ENCODE measurements at regions not wholly inside any gene's neighbourhood (a gene's known extent, or its start where the extent isn't known, plus 50 kb on each side); places are given as distances from the start of the nearest gene placed in this dataset.
"Not testable (repeated sequence)": the region's sequence is repeated elsewhere in the genome, so short reads cannot be mapped to it uniquely, and the experiment has no call there.

- 62 to 65% methylated on average over 7 of the region's 7 CpGs for WGBS, 2 donors
- H3K9me3 ChIP-seq (ENCODE audit: control insufficient read depth in 2 of 2, insufficient read depth in 1 of 2, low read depth in 1 of 2, low read length in 1 of 2); H3K27ac ChIP-seq (ENCODE audit: low read depth in 2 of 2, low read length in 1 of 2); H3K4me1 ChIP-seq (ENCODE audit: control insufficient read depth in 2 of 2, insufficient read depth in 2 of 2, low read length in 1 of 2); H3K36me3 ChIP-seq (ENCODE audit: control insufficient read depth in 2 of 2, insufficient read depth in 2 of 2, low read length in 1 of 2); H3K4me3 ChIP-seq (ENCODE audit: low read depth in 1 of 2, low read length in 2 of 2); H3K27me3 ChIP-seq (ENCODE audit: control insufficient read depth in 1 of 2, insufficient read depth in 2 of 2, low read length in 2 of 2): not testable (repeated sequence)
These were observed 81.5 kb upstream of the PABPC3 start for GRCh38 chr13:25014398-25014973.

- H3K4me1 ChIP-seq (ENCODE audit: control insufficient read depth in 2 of 2, insufficient read depth in 2 of 2, low read length in 1 of 2); H3K27ac ChIP-seq (ENCODE audit: low read depth in 2 of 2, low read length in 1 of 2); H3K36me3 ChIP-seq (ENCODE audit: control insufficient read depth in 2 of 2, insufficient read depth in 2 of 2, low read length in 1 of 2); H3K9me3 ChIP-seq (ENCODE audit: control insufficient read depth in 2 of 2, insufficient read depth in 1 of 2, low read depth in 1 of 2, low read length in 1 of 2); H3K4me3 ChIP-seq (ENCODE audit: low read depth in 1 of 2, low read length in 2 of 2): not testable (repeated sequence)
- WGBS, 2 donors, result 92% methylated on average over 17 of the region's 17 CpGs
- H3K27me3 ChIP-seq (ENCODE audit: control insufficient read depth in 1 of 2, insufficient read depth in 2 of 2, low read length in 2 of 2), result peaks cover 0 to 12% of the 10 kb centered on the region in 2 donors
These were observed 78.8 kb upstream of the PABPC3 start for GRCh38 chr13:25017176-25017575.

- peaks cover 0 to 12% of the 10 kb centered on the region in 2 donors for H3K27me3 ChIP-seq (ENCODE audit: control insufficient read depth in 1 of 2, insufficient read depth in 2 of 2, low read length in 2 of 2)
- H3K27ac ChIP-seq (ENCODE audit: low read depth in 2 of 2, low read length in 1 of 2); H3K9me3 ChIP-seq (ENCODE audit: control insufficient read depth in 2 of 2, insufficient read depth in 1 of 2, low read depth in 1 of 2, low read length in 1 of 2); H3K4me1 ChIP-seq (ENCODE audit: control insufficient read depth in 2 of 2, insufficient read depth in 2 of 2, low read length in 1 of 2); H3K36me3 ChIP-seq (ENCODE audit: control insufficient read depth in 2 of 2, insufficient read depth in 2 of 2, low read length in 1 of 2): not testable (repeated sequence)
- WGBS, 2 donors, result 2% methylated on average over 60 to 79 of the region's 79 CpGs
- peak overlapping the region; percentile 2 to 20 for H3K4me3 ChIP-seq (ENCODE audit: low read depth in 1 of 2, low read length in 2 of 2)
These were observed 77.9 kb upstream of the PABPC3 start for GRCh38 chr13:25017808-25018728.

- WGBS, 2 donors, result 4 to 6% methylated on average over 24 of the region's 24 CpGs
- H3K27me3 ChIP-seq (ENCODE audit: control insufficient read depth in 1 of 2, insufficient read depth in 2 of 2, low read length in 2 of 2), result peaks cover 0 to 12% of the 10 kb centered on the region in 2 donors
- H3K27ac ChIP-seq (ENCODE audit: low read depth in 2 of 2, low read length in 1 of 2), result no peak overlapping the region
- peaks cover 0 to 6% of the 10 kb centered on the region in 2 donors for H3K4me1 ChIP-seq (ENCODE audit: control insufficient read depth in 2 of 2, insufficient read depth in 2 of 2, low read length in 1 of 2)
- no peaks in the 10 kb centered on the region for H3K36me3 ChIP-seq (ENCODE audit: control insufficient read depth in 2 of 2, insufficient read depth in 2 of 2, low read length in 1 of 2)
- no peaks in the 10 kb centered on the region for H3K9me3 ChIP-seq (ENCODE audit: control insufficient read depth in 2 of 2, insufficient read depth in 1 of 2, low read depth in 1 of 2, low read length in 1 of 2)
- no peak overlapping the region for H3K4me3 ChIP-seq (ENCODE audit: low read depth in 1 of 2, low read length in 2 of 2)
These were observed 77.2 kb upstream of the PABPC3 start for GRCh38 chr13:25018729-25019115.

GRCh38 chr13:25019741-25020140, 76.2 kb upstream of the PABPC3 start:
- peaks cover 2 to 12% of the 10 kb centered on the region in 2 donors for H3K27me3 ChIP-seq (ENCODE audit: control insufficient read depth in 1 of 2, insufficient read depth in 2 of 2, low read length in 2 of 2)
- 93 to 94% methylated on average over 16 of the region's 16 CpGs for WGBS, 2 donors

GRCh38 chr13:25024175-25024574, 71.8 kb upstream of the PABPC3 start:
- H3K4me3 ChIP-seq (ENCODE audit: low read depth in 1 of 2, low read length in 2 of 2), result no peak overlapping the region
- H3K27me3 ChIP-seq (ENCODE audit: control insufficient read depth in 1 of 2, insufficient read depth in 2 of 2, low read length in 2 of 2), result peaks cover 2 to 4% of the 10 kb centered on the region in 2 donors
- 67 to 70% methylated on average over 9 of the region's 9 CpGs for WGBS, 2 donors
- no peaks in the 10 kb centered on the region for H3K36me3 ChIP-seq (ENCODE audit: control insufficient read depth in 2 of 2, insufficient read depth in 2 of 2, low read length in 1 of 2)
- H3K27ac ChIP-seq (ENCODE audit: low read depth in 2 of 2, low read length in 1 of 2), result no peak overlapping the region
- no peaks in the 10 kb centered on the region for H3K4me1 ChIP-seq (ENCODE audit: control insufficient read depth in 2 of 2, insufficient read depth in 2 of 2, low read length in 1 of 2)
- H3K9me3 ChIP-seq (ENCODE audit: control insufficient read depth in 2 of 2, insufficient read depth in 1 of 2, low read depth in 1 of 2, low read length in 1 of 2), result no peaks in the 10 kb centered on the region

More at GRCh38 chr13:25019741-25020140, 76.2 kb upstream of the PABPC3 start:
- H3K36me3 ChIP-seq (ENCODE audit: control insufficient read depth in 2 of 2, insufficient read depth in 2 of 2, low read length in 1 of 2); H3K9me3 ChIP-seq (ENCODE audit: control insufficient read depth in 2 of 2, insufficient read depth in 1 of 2, low read depth in 1 of 2, low read length in 1 of 2); H3K4me3 ChIP-seq (ENCODE audit: low read depth in 1 of 2, low read length in 2 of 2); H3K4me1 ChIP-seq (ENCODE audit: control insufficient read depth in 2 of 2, insufficient read depth in 2 of 2, low read length in 1 of 2); H3K27ac ChIP-seq (ENCODE audit: low read depth in 2 of 2, low read length in 1 of 2): not testable (repeated sequence)

GRCh38 chr13:25032160-25032559, 63.8 kb upstream of the PABPC3 start:
- Histone ChIP-seq H3K27me3 (ENCODE audit: control insufficient read depth in 1 of 2, insufficient read depth in 2 of 2, low read length in 2 of 2) (peaks cover 0 to 3% of the 10 kb centered on the region in 2 donors), H3K36me3 (ENCODE audit: control insufficient read depth in 2 of 2, insufficient read depth in 2 of 2, low read length in 1 of 2) (no peaks in the 10 kb centered on the region), H3K9me3 (ENCODE audit: control insufficient read depth in 2 of 2, insufficient read depth in 1 of 2, low read depth in 1 of 2, low read length in 1 of 2) (no peaks in the 10 kb centered on the region), H3K27ac (ENCODE audit: low read depth in 2 of 2, low read length in 1 of 2) (no peak overlapping the region), H3K4me3 (ENCODE audit: low read depth in 1 of 2, low read length in 2 of 2) (no peak overlapping the region), H3K4me1 (ENCODE audit: control insufficient read depth in 2 of 2, insufficient read depth in 2 of 2, low read length in 1 of 2) (no peaks in the 10 kb centered on the region)
- 81 to 83% methylated on average over 9 of the region's 9 CpGs for WGBS, 2 donors

- Histone ChIP-seq H3K4me3 (ENCODE audit: low read depth in 1 of 2, low read length in 2 of 2) (no peak overlapping the region), H3K9me3 (ENCODE audit: control insufficient read depth in 2 of 2, insufficient read depth in 1 of 2, low read depth in 1 of 2, low read length in 1 of 2) (no peaks in the 10 kb centered on the region), H3K27ac (ENCODE audit: low read depth in 2 of 2, low read length in 1 of 2) (no peak overlapping the region), H3K27me3 (ENCODE audit: control insufficient read depth in 1 of 2, insufficient read depth in 2 of 2, low read length in 2 of 2) (peaks cover 0 to 3% of the 10 kb centered on the region in 2 donors), H3K36me3 (ENCODE audit: control insufficient read depth in 2 of 2, insufficient read depth in 2 of 2, low read length in 1 of 2) (no peaks in the 10 kb centered on the region), H3K4me1 (ENCODE audit: control insufficient read depth in 2 of 2, insufficient read depth in 2 of 2, low read length in 1 of 2) (no peaks in the 10 kb centered on the region)
- WGBS, 2 donors, result 77 to 78% methylated on average over 5 of the region's 5 CpGs
These were observed 61.8 kb upstream of the PABPC3 start for GRCh38 chr13:25034173-25034572.

GRCh38 chr13:25037057-25037813, 58.7 kb upstream of the PABPC3 start:
- Histone ChIP-seq H3K4me1 (ENCODE audit: control insufficient read depth in 2 of 2, insufficient read depth in 2 of 2, low read length in 1 of 2) (peaks cover 0 to 2% of the 10 kb centered on the region in 2 donors), H3K36me3 (ENCODE audit: control insufficient read depth in 2 of 2, insufficient read depth in 2 of 2, low read length in 1 of 2) (no peaks in the 10 kb centered on the region), H3K9me3 (ENCODE audit: control insufficient read depth in 2 of 2, insufficient read depth in 1 of 2, low read depth in 1 of 2, low read length in 1 of 2) (no peaks in the 10 kb centered on the region), H3K27me3 (ENCODE audit: control insufficient read depth in 1 of 2, insufficient read depth in 2 of 2, low read length in 2 of 2) (peaks cover 4 to 6% of the 10 kb centered on the region in 2 donors), H3K4me3 (ENCODE audit: low read depth in 1 of 2, low read length in 2 of 2) (no peak overlapping the region), H3K27ac (ENCODE audit: low read depth in 2 of 2, low read length in 1 of 2) (no peak overlapping the region)
- 33 to 35% methylated on average over 12 of the region's 12 CpGs for WGBS, 2 donors

Data from esophagus (tissue), 2 donors.